Activated CD8-positive, alpha-beta T cell treated with anti-CD3 and anti-CD28 coated beads for 36 hours (primary cell): ENCODE measurements at regions not wholly inside any gene's neighbourhood (a gene's known extent, or its start where the extent isn't known, plus 50 kb on each side); places are given as distances from the start of the nearest gene placed in this dataset.
"Not testable (repeated sequence)": the region's sequence is repeated elsewhere in the genome, so short reads cannot be mapped to it uniquely, and the experiment has no call there.

Source experiments
- ATAC-seq: fragments of 200-7000 bp; cut with Tn5 transposase; one replicate; pipeline ENCODE4 v1.10.0; 2021; ENCODE audit warnings: mild to moderate bottlenecking, moderate library complexity
- CTCF ChIA-PET: fragments of 350-600 bp; sonication (Branson Sonifier 250); formaldehyde crosslinking; loops from one replicate; lab custom pipeline; 2021; ENCODE audit warnings: antibody characterized with exemption; lab: Charles Lee
- POLR2A ChIA-PET: fragments of 350-600 bp; sonication (Branson Sonifier 250); formaldehyde crosslinking; loops from one replicate; lab custom pipeline; 2021; ENCODE audit warnings: antibody characterized with exemption; lab: Charles Lee
- DNase-seq: peaks from one replicate; pipeline ENCODE4 v3.0.0-alpha.2; 2020
- H3K27ac Mint-ChIP-seq: one replicate; pipeline ENCODE4 v1.8.0; 2021; ENCODE audit warnings: mild to moderate bottlenecking, mixed read lengths
- H3K27me3 Mint-ChIP-seq: one replicate; pipeline ENCODE4 v1.8.0; 2021; ENCODE audit warnings: mixed read lengths
- H3K36me3 Mint-ChIP-seq: one replicate; pipeline ENCODE4 v1.8.0; 2021; ENCODE audit warnings: low read depth, mixed read lengths
- H3K4me1 Mint-ChIP-seq: one replicate; pipeline ENCODE4 v1.8.0; 2021; ENCODE audit warnings: low read depth, mixed read lengths
- H3K4me3 Mint-ChIP-seq: one replicate; pipeline ENCODE4 v1.8.0; 2021; ENCODE audit warnings: mild to moderate bottlenecking, moderate library complexity, mixed read lengths
- H3K9me3 Mint-ChIP-seq: one replicate; pipeline ENCODE4 v1.8.0; 2021; ENCODE audit warnings: mixed read lengths
- intact Hi-C: fragments of 100-400 bp; cut with micrococcal nuclease; formaldehyde crosslinking; loops from one replicate; pipeline ENCODE4 v1.10.0; 2022
- TF ChIP-seq, protein P1 (sequence below): fragments of 200-600 bp; IDR thresholded peaks from one replicate; pipeline ENCODE4 v1.8.0; 2022; ENCODE audit warnings: antibody characterized with exemption, mild to moderate bottlenecking

DNA sequence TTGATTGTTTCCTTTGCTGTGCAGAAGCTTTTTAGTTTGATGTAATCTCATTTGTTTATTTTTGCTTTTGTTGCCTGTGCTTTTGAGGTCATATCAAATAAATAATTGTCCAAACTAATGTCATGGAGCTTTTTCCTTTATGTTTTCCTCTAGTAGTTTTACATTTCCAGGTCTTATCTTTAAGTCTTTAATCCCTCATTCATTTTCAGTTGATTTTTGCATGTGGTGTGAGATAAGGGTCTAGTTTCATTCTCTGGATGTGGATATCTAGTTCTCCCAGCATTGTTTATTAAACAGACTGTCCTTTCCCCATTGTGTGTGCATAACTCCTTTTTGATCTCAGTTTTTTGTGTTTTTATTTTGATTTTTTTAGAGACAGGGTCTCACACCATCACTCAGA lies 179.1 kb upstream of the STK26 start:
- TF ChIP-seq, protein P1, sequence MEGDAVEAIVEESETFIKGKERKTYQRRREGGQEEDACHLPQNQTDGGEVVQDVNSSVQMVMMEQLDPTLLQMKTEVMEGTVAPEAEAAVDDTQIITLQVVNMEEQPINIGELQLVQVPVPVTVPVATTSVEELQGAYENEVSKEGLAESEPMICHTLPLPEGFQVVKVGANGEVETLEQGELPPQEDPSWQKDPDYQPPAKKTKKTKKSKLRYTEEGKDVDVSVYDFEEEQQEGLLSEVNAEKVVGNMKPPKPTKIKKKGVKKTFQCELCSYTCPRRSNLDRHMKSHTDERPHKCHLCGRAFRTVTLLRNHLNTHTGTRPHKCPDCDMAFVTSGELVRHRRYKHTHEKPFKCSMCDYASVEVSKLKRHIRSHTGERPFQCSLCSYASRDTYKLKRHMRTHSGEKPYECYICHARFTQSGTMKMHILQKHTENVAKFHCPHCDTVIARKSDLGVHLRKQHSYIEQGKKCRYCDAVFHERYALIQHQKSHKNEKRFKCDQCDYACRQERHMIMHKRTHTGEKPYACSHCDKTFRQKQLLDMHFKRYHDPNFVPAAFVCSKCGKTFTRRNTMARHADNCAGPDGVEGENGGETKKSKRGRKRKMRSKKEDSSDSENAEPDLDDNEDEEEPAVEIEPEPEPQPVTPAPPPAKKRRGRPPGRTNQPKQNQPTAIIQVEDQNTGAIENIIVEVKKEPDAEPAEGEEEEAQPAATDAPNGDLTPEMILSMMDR, result no peak
- DNase-seq (no peak), ATAC-seq (no peak)
- H3K36me3 Mint-ChIP-seq, result no peaks in the 10 kb centered on the region
- no peak overlapping the region for H3K27ac Mint-ChIP-seq
- CTCF ChIA-PET, result interaction anchor here (1.7 kb wide), 1 partner anchor 376 kb away, joined by 4 read pairs; the partner anchor contains the start of gene RAP2C
- POLR2A ChIA-PET, result interaction anchor here (1.1 kb wide), 1 partner anchor 16 kb away, joined by 4 read pairs; no protein-coding TSS in a partner anchor
- no peak overlapping the region for H3K4me3 Mint-ChIP-seq
- no peaks in the 10 kb centered on the region for H3K27me3 Mint-ChIP-seq
- H3K4me1 Mint-ChIP-seq, result no peaks in the 10 kb centered on the region
- intact Hi-C loops, result no loop called here
- H3K9me3 Mint-ChIP-seq, result no peaks in the 10 kb centered on the region

DNA sequence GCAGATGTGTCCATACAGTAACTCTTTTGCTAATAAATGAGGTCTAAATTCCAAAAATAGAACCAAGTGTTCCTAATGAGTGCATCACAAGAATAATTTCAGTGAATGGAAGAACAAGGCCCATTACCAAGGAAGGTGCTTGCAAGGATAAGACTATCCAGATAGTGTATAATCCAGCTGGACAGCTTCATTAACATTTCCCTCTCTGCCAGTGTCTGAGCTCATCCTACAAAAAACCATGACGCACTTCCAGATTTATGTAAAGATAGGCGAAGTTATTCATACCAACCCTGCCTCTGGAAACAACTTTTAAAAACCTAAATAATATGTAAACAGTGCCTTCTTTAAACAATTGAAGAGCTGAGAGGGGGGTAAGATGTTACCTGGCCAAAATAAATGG lies 177.9 kb upstream of the STK26 start:
- no peaks in the 10 kb centered on the region for H3K9me3 Mint-ChIP-seq
- TF ChIP-seq, protein P1, result no peak
- CTCF ChIA-PET, result interaction anchor here (0.9 to 1.7 kb wide), 3 partner anchors 226 to 786 kb away, joined by 3 to 4 read pairs (median 4); partner anchors contain the start of gene RAP2C
- no peaks in the 10 kb centered on the region for H3K36me3 Mint-ChIP-seq
- H3K27ac Mint-ChIP-seq, result no peak overlapping the region
- intact Hi-C loops, result no loop called here
- no peaks in the 10 kb centered on the region for H3K27me3 Mint-ChIP-seq
- H3K4me3 Mint-ChIP-seq, result no peak overlapping the region
- no peak for ATAC-seq
- POLR2A ChIA-PET, result interaction anchor here (1.1 kb wide), 1 partner anchor 17 kb away, joined by 4 read pairs; no protein-coding TSS in a partner anchor
- no peaks in the 10 kb centered on the region for H3K4me1 Mint-ChIP-seq
- DNase-seq, result no peak

DNA sequence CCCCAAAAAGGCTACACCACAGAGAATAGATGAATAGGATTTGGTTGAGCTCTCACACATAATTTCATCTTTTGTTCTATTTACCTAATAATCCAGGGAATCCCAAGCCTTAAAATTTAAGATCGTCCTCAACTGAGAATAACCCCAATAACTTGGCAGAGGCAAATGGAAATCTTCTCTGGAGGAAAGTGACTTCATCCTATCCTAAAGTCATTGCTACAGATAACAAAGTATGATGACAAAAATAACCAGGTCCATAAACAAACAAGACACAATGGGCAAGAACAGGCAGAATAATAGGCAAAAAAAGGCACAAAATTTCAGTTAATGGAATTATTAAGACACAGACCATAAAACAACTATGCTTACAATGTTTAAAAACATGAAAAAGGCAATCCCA lies 177.3 kb upstream of the STK26 start:
- Mint-ChIP-seq H3K27ac (no peak overlapping the region), H3K27me3 (no peaks in the 10 kb centered on the region), H3K9me3 (no peaks in the 10 kb centered on the region), H3K36me3 (no peaks in the 10 kb centered on the region), H3K4me3 (no peak overlapping the region), H3K4me1 (no peaks in the 10 kb centered on the region)
- ATAC-seq (no peak), DNase-seq (no peak)
- intact Hi-C loops, result no loop called here
- TF ChIP-seq, protein P1, result no peak
- CTCF ChIA-PET, result interaction anchor here (1.1 kb wide), 1 partner anchor 225 kb away, joined by 3 read pairs; no protein-coding TSS in a partner anchor
- POLR2A ChIA-PET, result no interaction called here

DNA sequence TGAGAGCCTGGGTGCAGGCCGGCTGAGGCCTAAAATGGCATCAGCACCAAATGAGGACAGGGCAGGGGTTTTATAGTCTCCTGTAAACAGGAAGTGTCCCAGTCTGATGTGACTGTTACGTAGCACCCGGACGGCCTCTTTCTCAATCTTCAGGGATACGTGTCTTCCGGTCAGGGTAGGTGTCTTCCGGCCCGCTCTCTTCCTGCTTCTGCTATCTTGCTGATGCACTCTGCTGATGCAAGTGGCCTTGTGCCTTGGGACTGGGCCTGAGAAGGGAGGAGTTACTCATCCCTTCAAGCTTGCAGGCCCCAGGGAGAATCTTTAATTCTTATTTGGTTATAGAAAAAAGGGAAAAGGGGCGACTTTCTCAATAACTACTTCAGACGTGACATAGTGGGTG lies 172.1 kb upstream of the STK26 start:
- H3K36me3 Mint-ChIP-seq, POLR2A ChIA-PET, H3K4me3 Mint-ChIP-seq, H3K4me1 Mint-ChIP-seq, H3K9me3 Mint-ChIP-seq, ATAC-seq, DNase-seq, H3K27me3 Mint-ChIP-seq, CTCF ChIA-PET, H3K27ac Mint-ChIP-seq: not testable (repeated sequence)
- intact Hi-C loops, result loop anchor here (10.0 kb wide), 1 partner anchor 224 kb away; no protein-coding TSS in a partner anchor

DNA sequence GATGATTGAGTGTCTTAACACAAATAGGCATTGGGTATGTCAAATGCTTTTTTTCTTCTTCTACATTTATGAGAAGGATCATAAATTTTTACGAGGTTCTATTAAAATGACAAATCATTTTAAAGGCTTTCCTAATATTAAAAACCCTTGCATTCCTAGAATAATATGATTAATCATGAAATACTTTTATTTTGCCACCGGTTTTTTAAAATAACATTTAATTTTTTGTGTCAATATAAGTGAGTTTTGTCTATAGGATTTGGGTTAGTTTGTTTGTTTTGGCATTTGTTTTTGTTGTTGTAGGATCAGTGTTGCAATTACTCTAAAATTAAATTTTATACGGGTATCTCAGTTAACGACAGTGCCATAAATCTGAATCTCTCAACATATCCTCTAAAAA lies 169.7 kb upstream of the STK26 start:
- POLR2A ChIA-PET, result no interaction called here
- H3K27ac Mint-ChIP-seq, result no peak overlapping the region
- H3K4me1 Mint-ChIP-seq, result no peaks in the 10 kb centered on the region
- ATAC-seq (no peak), DNase-seq (no peak)
- no peak overlapping the region for H3K4me3 Mint-ChIP-seq
- TF ChIP-seq, protein P1, result no peak
- intact Hi-C loops, result loop anchor here (10.0 kb wide), 1 partner anchor 221 kb away; no protein-coding TSS in a partner anchor
- CTCF ChIA-PET, result interaction anchor here (1.3 to 3.3 kb wide), 2 partner anchors 12 to 217 kb away, joined by 4 to 12 read pairs; no protein-coding TSS in a partner anchor
- H3K36me3 Mint-ChIP-seq, result no peaks in the 10 kb centered on the region
- no peaks in the 10 kb centered on the region for H3K27me3 Mint-ChIP-seq
- H3K9me3 Mint-ChIP-seq, result no peaks in the 10 kb centered on the region
